GM12878 (cell line): ENCODE measurements at regions not wholly inside any gene's neighbourhood (a gene's known extent, or its start where the extent isn't known, plus 50 kb on each side); places are given as distances from the start of the nearest gene placed in this dataset.

Experiments
- ATAC-seq: fragments of 200-7000 bp; cut with Tn5 transposase; 3 replicates; pipeline ENCODE4 v1.9.1; 2020; ENCODE audit warnings: mild to moderate bottlenecking, moderate library complexity
- BruUV-seq: library from RNA; stranded (reverse); fragments of 400-500 nt; replicated peaks from 2 replicates; lab custom pipeline; 2021; lab: Mats Ljungman, UMichigan
- CTCF ChIA-PET: fragments of 300-600 bp; sonication (Branson Sonifier 250); formaldehyde crosslinking; extraction: SDS; loops from one replicate; lab custom pipeline; 2021; ENCODE audit warnings: inconsistent platforms; lab: Yijun Ruan, JAX
- POLR2A ChIA-PET: fragments of 350-600 bp; formaldehyde crosslinking; extraction: SDS; loops from one replicate; lab custom pipeline; 2021; ENCODE audit warnings: inconsistent platforms; lab: Charles Lee
- RAD21 ChIA-PET: fragments of 300-600 bp; sonication (Branson Sonifier 250); formaldehyde crosslinking; loops from one replicate; lab custom pipeline; 2023; ENCODE audit warnings: antibody characterized with exemption; ENCODE audit not compliant: unreplicated experiment; lab: Charles Lee
- SMC1A ChIA-PET: fragments of 300-600 bp; sonication (Branson Sonifier 250); formaldehyde crosslinking; loops from one replicate; lab custom pipeline; 2023; ENCODE audit not compliant: unreplicated experiment, uncharacterized antibody; lab: Charles Lee
- DNase-seq: peaks from one replicate; pipeline ENCODE4 v3.0.0-alpha.2; 2011; ENCODE audit warnings: low read depth, low spot score
- FAIRE-seq: peaks from 3 replicates; lab custom pipeline; 2011; peaks lifted over from hg19 to GRCh38; lab: Jason Lieb, UNC
- H2AFZ ChIP-seq: 2 replicates; pipeline ENCODE4 v1.6.0; 2011; ENCODE audit warnings: low read depth, low read length, control low read depth; ENCODE audit not compliant: control insufficient read depth
- H3K27ac ChIP-seq: 2 replicates; pipeline ENCODE4 v1.5.1; 2011; ENCODE audit warnings: control low read depth; ENCODE audit not compliant: control insufficient read depth, insufficient read depth
- H3K27me3 ChIP-seq, 2 experiments: replicated peaks in 1 of 2; 2 replicates each; pipeline versions ENCODE4 v1.6.0 to v1.6.1; 2011; ENCODE audit warnings: low read length in 1 of 2; ENCODE audit not compliant: control insufficient read depth in 2 of 2, insufficient read depth in 2 of 2
- H3K36me3 ChIP-seq, 2 experiments: 2 replicates each; pipeline ENCODE4 v1.5.1; 2011; ENCODE audit warnings: low read length in 1 of 2; ENCODE audit not compliant: control insufficient read depth in 2 of 2, insufficient read depth in 2 of 2
- H3K4me1 ChIP-seq: 2 replicates; pipeline ENCODE4 v1.6.1; 2011; ENCODE audit warnings: mild to moderate bottlenecking, low read length, moderate library complexity, mixed read lengths; ENCODE audit not compliant: control insufficient read depth, insufficient read depth
- H3K4me2 ChIP-seq: 2 replicates; pipeline ENCODE4 v1.6.0; 2011; ENCODE audit warnings: control low read depth; ENCODE audit not compliant: control insufficient read depth, insufficient read depth
- H3K4me3 ChIP-seq: fragments of 200-600 bp; sonication (generic); 2 replicates; pipeline ENCODE4 v1.5.1; 2016
- H3K79me2 ChIP-seq: 2 replicates; pipeline ENCODE4 v1.6.0; 2011; ENCODE audit warnings: low read length; ENCODE audit not compliant: control insufficient read depth, insufficient read depth
- H3K9ac ChIP-seq: 2 replicates; pipeline ENCODE4 v1.8.0; 2011; ENCODE audit warnings: low read length, control low read depth, mixed read lengths; ENCODE audit not compliant: control insufficient read depth, insufficient read depth
- H3K9me3 ChIP-seq: replicated peaks from 3 replicates; pipeline ENCODE4 v1.5.1; 2011; ENCODE audit warnings: mild to moderate bottlenecking, low read length; ENCODE audit not compliant: control insufficient read depth, insufficient read depth
- H4K20me1 ChIP-seq: 2 replicates; pipeline ENCODE4 v1.6.0; 2011; ENCODE audit not compliant: control insufficient read depth, insufficient read depth
- ELK1 ChIP-seq: IDR thresholded peaks from 2 replicates; pipeline ENCODE4 v1.6.1; 2012; ENCODE audit warnings: low read depth, low read length, improper control_type of control experiment
- FOXK2 ChIP-seq: fragments of 450-650 bp; IDR thresholded peaks from 2 replicates; pipeline ENCODE4 v1.6.1; 2017; ENCODE audit warnings: mild to moderate bottlenecking, moderate library complexity
- GABPA ChIP-seq: IDR thresholded peaks from 2 replicates; pipeline ENCODE4 v1.6.1; 2014; ENCODE audit warnings: antibody characterized with exemption, low read depth, mild to moderate bottlenecking, inconsistent platforms
- HCFC1 ChIP-seq: fragments of 150-350 bp; IDR thresholded peaks from 2 replicates; pipeline ENCODE4 v1.6.1; 2014; ENCODE audit warnings: low read length
- HDAC6 ChIP-seq: fragments of 200-600 bp; sonication (generic); IDR thresholded peaks from one replicate; pipeline ENCODE4 v1.8.0; 2017; ENCODE audit warnings: antibody characterized with exemption; ENCODE audit not compliant: unreplicated experiment
- JUNB ChIP-seq: IDR thresholded peaks from 2 replicates; pipeline ENCODE4 v1.6.1; 2016; ENCODE audit warnings: antibody characterized with exemption, mild to moderate bottlenecking
- MTA3 ChIP-seq: IDR thresholded peaks from 2 replicates; pipeline ENCODE4 v1.6.1; 2012; ENCODE audit warnings: low read length, inconsistent platforms, borderline replicate concordance
- NKRF ChIP-seq: fragments of 450-650 bp; conservative IDR thresholded peaks from 2 replicates; pipeline ENCODE4 v1.6.1; 2017; ENCODE audit warnings: mild to moderate bottlenecking, moderate library complexity
- PAX5 ChIP-seq: IDR thresholded peaks from 2 replicates; pipeline ENCODE4 v1.6.1; 2011; ENCODE audit warnings: low read depth, low read length, borderline replicate concordance
- PAX8 ChIP-seq: fragments of 450-650 bp; IDR thresholded peaks from 2 replicates; pipeline ENCODE4 v1.6.1; 2017; ENCODE audit warnings: mild to moderate bottlenecking, moderate library complexity
- RAD51 ChIP-seq: fragments of 450-650 bp; IDR thresholded peaks from 2 replicates; pipeline ENCODE4 v1.6.1; 2016; ENCODE audit warnings: moderate library complexity, mild to moderate bottlenecking, inconsistent platforms
- RUNX3 ChIP-seq: IDR thresholded peaks from 2 replicates; pipeline ENCODE4 v1.6.1; 2012; ENCODE audit warnings: low read length, inconsistent platforms
- SP1 ChIP-seq: IDR thresholded peaks from one replicate; pipeline ENCODE4 v1.6.1; 2011; ENCODE audit warnings: low read depth, low read length
- TAF1 ChIP-seq: IDR thresholded peaks from 2 replicates; pipeline ENCODE4 v1.6.1; 2011; ENCODE audit warnings: mild to moderate bottlenecking, low read depth, low read length, borderline replicate concordance
- TCF7 ChIP-seq: IDR thresholded peaks from 2 replicates; pipeline ENCODE4 v1.6.1; 2014; ENCODE audit warnings: antibody characterized with exemption, borderline replicate concordance
- USF2 ChIP-seq: IDR thresholded peaks from 2 replicates; pipeline ENCODE4 v1.6.1; 2011; ENCODE audit warnings: low read depth, low read length, improper control_type of control experiment, borderline replicate concordance
- ZBED1 ChIP-seq: IDR thresholded peaks from 2 replicates; pipeline ENCODE4 v1.6.1; 2016; ENCODE audit warnings: borderline replicate concordance
- ZNF207 ChIP-seq: fragments of 450-650 bp; IDR thresholded peaks from 2 replicates; pipeline ENCODE4 v1.6.1; 2014; ENCODE audit warnings: antibody characterized with exemption, mild to moderate bottlenecking, borderline replicate concordance
- ZSCAN29 ChIP-seq: fragments of 450-650 bp; IDR thresholded peaks from 2 replicates; pipeline ENCODE4 v1.6.1; 2017; ENCODE audit warnings: mild to moderate bottlenecking, moderate library complexity
- WGBS: methylation state at CpG from one replicate; pipeline ENCODE4 v1.1.6; 2016; ENCODE audit warnings: low lambda C conversion rate; ENCODE audit not compliant: insufficient replicate concordance, insufficient coverage; ENCODE audit errors: missing lambda C conversion rate; 5-methylcytosine and 5-hydroxymethylcytosine counted together
- in situ Hi-C: fragments of 300-500 bp; cut with MboI; formaldehyde crosslinking; loops from 9 replicates; pipeline ENCODE4 v1.14.3; 2018; ENCODE audit warnings: mixed read lengths
- intact Hi-C: fragments of 100-400 bp; cut with micrococcal nuclease; formaldehyde crosslinking; loops from one replicate; pipeline ENCODE4 v1.14.2; 2022; ENCODE audit not compliant: unreplicated experiment

DNA sequence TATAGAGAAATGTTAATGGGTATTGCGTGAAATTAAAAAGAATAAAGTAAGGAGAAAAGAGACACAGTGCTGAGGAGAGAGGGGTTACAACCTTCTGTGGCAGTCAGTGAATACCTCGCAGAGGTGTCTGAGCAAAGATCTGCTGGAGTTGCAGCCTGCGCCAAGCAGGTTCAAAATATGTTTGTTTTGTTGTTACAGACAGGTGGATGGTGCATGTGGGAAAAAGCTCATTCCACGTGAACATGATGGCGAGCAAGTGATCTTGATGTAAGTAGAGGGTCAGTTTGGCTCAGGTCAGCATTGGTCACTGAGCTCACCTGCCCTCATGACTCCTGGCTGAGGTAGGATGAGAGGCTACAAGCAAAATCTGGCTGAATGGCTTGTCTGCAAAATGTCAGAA lies 66.2 kb downstream of the SOX11 start:
- POLR2A ChIA-PET, result no interaction called here
- WGBS, result 13% methylated on average over 5 of the region's 5 CpGs

DNA sequence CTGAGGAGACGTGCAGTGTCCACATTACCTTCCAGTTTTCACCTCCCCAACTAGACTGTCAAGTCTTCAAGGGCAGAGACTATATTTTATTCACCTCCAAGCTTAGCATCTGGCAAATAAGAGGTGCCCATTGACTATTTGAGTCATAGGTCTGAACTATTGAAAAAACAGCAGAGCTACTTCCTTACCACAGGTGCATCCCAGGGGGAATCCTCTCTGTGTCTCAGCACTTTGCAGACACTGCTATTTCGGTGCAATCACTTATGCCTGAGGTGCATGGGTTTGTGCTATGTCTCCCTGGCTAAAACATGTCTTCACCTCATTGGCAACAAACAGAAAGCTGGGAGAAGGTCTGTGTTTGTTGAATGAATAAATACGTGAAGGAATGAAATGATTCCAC lies 67.8 kb downstream of the SOX11 start:
- Histone ChIP-seq H3K9ac (no peak overlapping the region), H3K4me2 (no peak overlapping the region), H3K27ac (no peak overlapping the region), H4K20me1 (no peaks in the 10 kb centered on the region), H3K4me3 (no peak overlapping the region), H2AFZ (no peak overlapping the region), H3K9me3 (no peaks in the 10 kb centered on the region), H3K79me2 (no peaks in the 10 kb centered on the region), H3K36me3 (no peaks in the 10 kb centered on the region), H3K27me3 (no peaks in the 10 kb centered on the region), H3K4me1 (no peaks in the 10 kb centered on the region)
- in situ Hi-C loops, result no loop called here
- ChIA-PET RAD21 (no interaction called here), SMC1A (no interaction called here), POLR2A (no interaction called here), CTCF (interaction anchor here (1.2 to 2.0 kb wide), 2 partner anchors 9 to 10 kb away, joined by 3 to 6 read pairs; no protein-coding TSS in a partner anchor)
- WGBS, result 0% methylated on average over 3 of the region's 3 CpGs
- intact Hi-C loops, result no loop called here
- FAIRE-seq (no peak), ATAC-seq (no peak), DNase-seq (no peak)
- no TSS peak for BruUV-seq
- TF ChIP-seq USF2 (no peak), HDAC6 (no peak), ZNF207 (no peak), SP1 (no peak), RAD51 (no peak), ZBED1 (no peak), NKRF (no peak), TAF1 (no peak), MTA3 (no peak), PAX5 (no peak), PAX8 (no peak), HCFC1 (no peak), GABPA (no peak)

More for the DNA sequence above, 66.2 kb downstream of the SOX11 start:
- DNase-seq (no peak), FAIRE-seq (no peak), ATAC-seq (no peak)
- Histone ChIP-seq H3K4me2 (no peak overlapping the region), H3K36me3 (no peaks in the 10 kb centered on the region), H3K27ac (no peak overlapping the region), H3K4me1 (no peaks in the 10 kb centered on the region), H3K79me2 (no peaks in the 10 kb centered on the region), H3K9ac (no peak overlapping the region), H3K27me3 (no peaks in the 10 kb centered on the region), H3K9me3 (no peaks in the 10 kb centered on the region), H2AFZ (no peak overlapping the region), H3K4me3 (no peak overlapping the region)
- CTCF ChIA-PET, result no interaction called here
- RAD21 ChIA-PET, result no interaction called here
- in situ Hi-C loops (no loop called here), intact Hi-C loops (no loop called here)
- SMC1A ChIA-PET, result no interaction called here
- no TSS peak for BruUV-seq
- TF ChIP-seq JUNB (no peak), ZSCAN29 (no peak), FOXK2 (no peak), ELK1 (no peak), RUNX3 (no peak), TCF7 (no peak)
- TF ChIP-seq, all 136 proteins: peak for 0
- H4K20me1 ChIP-seq, result no peaks in the 10 kb centered on the region
